PC-3 (cell line): ENCODE measurements at regions not wholly inside any gene's neighbourhood (a gene's known extent, or its start where the extent isn't known, plus 50 kb on each side); places are given as distances from the start of the nearest gene placed in this dataset.

Experiments
- EZH2phosphoT487 ChIP-seq: fragments of 300-600 bp; sonication (generic); IDR thresholded peaks from 2 replicates; pipeline ENCODE4 v1.6.1; 2018; ENCODE audit warnings: mild to moderate bottlenecking, antibody characterized with exemption, low read length, borderline replicate concordance
- TF ChIP-seq, protein P1 (sequence below): fragments of 300-600 bp; sonication (generic); conservative IDR thresholded peaks from 2 replicates; pipeline ENCODE4 v1.5.1; 2017; ENCODE audit warnings: antibody characterized with exemption, low read depth, mild to moderate bottlenecking, low read length

DNA sequence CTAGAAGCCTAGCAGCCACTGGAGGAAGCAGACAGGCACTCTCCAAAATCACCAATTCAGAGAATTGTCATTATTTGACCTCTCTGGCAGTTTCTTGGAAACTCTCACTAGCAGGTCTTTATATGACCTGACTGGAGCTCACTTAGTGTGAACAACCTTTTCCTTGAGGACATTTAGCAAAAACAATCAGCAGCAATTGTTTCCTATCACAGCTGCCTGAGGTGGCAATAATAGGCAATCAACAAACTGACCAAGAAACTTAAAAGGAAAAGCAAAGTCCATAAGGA lies 162.4 kb upstream of the STT3B start:
- TF ChIP-seq, protein P1, sequence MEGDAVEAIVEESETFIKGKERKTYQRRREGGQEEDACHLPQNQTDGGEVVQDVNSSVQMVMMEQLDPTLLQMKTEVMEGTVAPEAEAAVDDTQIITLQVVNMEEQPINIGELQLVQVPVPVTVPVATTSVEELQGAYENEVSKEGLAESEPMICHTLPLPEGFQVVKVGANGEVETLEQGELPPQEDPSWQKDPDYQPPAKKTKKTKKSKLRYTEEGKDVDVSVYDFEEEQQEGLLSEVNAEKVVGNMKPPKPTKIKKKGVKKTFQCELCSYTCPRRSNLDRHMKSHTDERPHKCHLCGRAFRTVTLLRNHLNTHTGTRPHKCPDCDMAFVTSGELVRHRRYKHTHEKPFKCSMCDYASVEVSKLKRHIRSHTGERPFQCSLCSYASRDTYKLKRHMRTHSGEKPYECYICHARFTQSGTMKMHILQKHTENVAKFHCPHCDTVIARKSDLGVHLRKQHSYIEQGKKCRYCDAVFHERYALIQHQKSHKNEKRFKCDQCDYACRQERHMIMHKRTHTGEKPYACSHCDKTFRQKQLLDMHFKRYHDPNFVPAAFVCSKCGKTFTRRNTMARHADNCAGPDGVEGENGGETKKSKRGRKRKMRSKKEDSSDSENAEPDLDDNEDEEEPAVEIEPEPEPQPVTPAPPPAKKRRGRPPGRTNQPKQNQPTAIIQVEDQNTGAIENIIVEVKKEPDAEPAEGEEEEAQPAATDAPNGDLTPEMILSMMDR = no peak
- no peak for TF ChIP-seq EZH2phosphoT487
